Stimulated activated CD4-positive, alpha-beta T cell treated with anti-CD3 and anti-CD28 coated beads, Interleukin-4, amount 100 ng/mL, for 24 hours (primary cell): ENCODE measurements at regions not wholly inside any gene's neighbourhood (a gene's known extent, or its start where the extent isn't known, plus 50 kb on each side); places are given as distances from the start of the nearest gene placed in this dataset.

Experiments
- DNase-seq: peaks from one replicate; pipeline ENCODE4 v3.0.0-alpha.2; 2020

DNA sequence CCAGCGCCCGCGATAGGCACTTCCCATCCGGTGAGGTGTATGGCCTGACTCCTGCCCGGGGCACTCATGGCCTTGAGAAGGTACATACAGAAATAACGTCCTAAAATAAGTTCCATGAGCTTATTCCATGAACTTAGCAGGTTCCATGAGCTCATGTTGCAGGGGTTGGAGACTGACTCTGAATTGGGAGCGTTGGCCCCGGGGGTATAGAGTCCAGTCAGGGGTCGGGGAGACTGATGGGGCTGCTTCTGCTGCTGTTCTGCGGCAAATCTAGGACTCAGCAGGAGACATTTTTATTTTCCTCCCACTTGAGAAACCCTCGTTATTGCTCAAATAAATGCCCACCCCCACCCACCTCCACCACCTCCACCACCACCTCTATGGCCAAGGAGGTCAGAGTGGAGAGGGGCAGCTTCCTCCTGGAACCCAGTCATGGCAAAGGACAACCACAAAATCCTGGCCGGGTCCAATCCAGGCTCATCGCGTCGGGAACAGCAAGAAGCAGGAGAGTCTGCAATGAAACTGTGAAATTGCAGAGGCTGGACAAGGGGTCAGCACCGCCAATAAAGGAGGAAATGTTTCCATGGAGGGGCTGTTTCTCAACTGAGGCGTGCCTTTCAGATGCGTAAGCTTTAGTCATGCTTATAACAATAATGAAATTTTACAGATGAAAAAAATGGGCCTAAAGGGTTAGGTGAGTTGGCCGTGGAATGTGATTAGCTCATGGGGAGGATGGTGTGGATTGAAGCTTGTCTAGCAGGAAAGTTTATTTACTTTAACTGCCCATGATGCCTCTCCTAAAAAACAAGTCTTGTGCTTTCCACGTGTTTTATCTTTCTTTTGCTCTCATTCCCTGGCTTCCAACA, 136.6 kb upstream of the ALKAL2 start:
- no peak for DNase-seq

DNA sequence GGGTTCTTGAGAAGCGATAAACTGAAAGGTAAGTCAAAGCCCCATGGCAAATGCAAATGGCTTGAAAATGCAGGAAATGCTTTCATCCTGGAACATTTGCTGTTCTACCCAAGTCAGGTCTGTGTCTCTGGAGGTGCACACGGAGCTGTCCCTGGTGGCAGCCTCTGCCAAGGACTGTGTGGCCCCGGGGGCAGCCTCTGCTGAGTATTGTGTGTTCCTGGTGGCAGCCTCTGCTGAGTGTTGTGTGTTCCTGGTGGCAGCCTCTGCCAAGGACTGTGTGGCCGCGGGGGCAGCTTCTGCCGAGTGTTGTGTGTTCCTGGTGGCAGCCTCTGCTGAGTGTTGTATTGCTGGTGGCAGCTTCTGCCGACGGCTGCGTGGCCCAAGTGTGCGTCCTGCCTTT, 135.6 kb upstream of the ALKAL2 start:
- no peak for DNase-seq

DNA sequence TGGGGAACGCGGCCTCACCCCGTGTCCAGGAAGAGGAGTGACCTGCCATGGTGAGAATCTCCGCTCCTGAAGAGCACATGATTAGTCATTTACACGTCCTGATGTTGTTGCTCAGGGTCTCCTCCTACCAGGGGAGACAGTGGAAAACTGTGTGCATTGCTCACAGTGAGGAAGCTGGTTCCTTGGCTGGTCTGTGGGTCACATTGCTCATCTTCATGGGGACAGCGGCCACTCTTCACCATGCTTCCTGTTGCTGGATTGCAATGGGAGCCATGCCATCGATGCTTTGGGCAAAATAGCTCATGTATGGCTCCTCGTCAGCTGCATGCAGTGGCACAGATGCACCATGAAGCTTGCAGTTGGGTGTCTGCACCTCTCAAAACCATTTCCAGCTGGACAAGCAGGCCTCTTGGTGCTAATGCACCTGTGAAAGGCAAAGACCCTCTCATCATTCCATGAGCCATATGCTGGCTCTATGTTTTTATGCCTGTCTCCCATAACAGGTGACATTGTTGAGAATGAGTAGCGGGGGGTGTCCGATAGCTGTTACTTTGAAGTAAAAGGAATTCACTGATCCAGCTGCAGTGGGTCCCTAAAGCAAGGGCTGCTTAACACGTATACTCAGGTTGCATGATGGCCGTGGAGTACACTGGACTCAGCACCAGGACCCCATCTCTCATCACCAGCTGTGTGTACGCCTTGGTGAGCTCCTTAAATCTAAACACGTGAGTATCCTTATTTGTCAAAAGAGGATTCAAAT, 135.0 kb upstream of the ALKAL2 start:
- DNase-seq: no peak

DNA sequence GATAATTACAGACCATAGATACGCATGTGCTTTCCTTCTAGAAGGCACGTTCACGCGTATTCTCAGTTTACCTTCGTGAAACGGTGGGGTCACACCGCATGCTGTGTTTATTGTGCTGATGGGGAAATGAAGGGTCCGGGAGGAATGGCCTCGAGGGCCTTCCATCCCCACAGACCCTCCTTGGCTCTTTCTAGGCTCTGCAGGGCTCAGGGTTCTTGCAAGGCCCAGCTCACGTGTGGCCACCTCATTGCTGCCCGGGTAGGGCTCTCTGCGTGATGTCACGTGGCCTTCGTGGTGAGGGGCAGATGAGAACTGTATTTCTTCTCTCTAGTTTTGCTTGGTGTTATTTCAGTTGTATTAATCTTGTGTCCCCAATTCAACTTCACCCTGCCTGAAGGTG, 133.5 kb upstream of the ALKAL2 start:
- no peak for DNase-seq

DNA sequence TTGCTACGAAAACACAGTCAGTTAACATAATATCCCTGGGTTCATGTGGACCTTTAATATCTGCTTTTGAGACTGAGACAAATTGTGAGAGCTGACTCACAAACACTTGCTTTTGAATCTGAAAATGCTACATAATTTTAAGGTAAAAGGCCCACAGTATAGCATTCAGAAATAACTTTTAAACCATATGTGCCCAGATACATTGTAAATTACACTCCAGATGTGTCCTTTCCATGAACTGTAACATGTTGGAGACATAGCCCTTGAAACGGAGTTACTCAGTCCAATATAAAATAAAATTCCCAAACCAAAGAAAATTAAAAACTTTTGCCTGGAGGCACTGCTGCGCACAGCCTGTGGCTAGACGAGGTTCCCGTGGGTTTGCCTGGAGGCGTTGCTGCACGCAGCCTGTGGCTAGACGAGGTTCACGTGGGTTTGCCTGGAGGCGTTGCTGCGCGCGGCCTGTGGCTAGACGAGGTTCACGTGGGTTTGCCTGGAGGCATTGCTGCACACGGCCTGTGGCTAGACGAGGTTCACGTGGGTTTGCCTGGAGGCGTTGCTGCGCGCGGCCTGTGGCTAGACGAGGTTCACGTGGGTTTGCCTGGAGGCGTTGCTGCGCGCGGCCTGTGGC, 131.9 kb upstream of the ALKAL2 start:
- no peak for DNase-seq

DNA sequence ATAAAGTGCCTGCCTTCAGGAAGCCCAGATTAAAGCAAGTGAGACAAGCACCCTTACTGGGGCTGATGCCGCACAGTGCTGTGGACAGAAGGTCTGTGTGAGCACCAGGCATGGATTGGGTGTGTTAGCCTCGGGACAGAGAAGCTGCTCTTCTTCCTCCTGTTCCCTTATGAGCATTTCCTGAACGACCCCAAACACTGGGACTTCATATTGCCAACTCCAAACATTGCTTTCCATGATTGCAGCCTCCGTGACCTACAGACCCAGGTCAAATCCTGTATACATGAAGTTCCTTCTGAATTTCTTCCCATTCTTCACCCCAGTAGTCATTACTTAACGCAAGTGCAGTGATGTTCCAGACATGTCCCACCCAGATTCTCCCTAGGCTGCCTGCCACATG, 129.8 kb upstream of the ALKAL2 start:
- DNase-seq: no peak

DNA sequence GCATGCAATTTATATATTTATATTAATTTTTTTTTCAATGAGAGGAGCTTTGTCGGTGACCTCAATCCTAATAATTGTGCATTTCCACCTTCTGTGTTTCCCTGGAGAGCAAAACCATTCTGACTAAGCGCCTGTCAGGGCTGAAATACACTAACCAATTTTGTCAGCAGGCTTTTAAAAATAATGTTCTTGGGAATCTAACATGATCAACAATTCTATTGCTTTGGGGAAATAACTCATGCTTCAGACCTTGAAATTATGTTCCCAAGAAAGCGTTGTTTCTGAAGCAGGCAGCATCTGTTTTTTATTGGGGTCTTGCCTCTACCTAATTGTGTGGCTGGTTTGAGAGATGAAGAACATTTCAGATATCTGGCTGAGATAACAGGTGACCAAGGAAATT, 129.1 kb upstream of the ALKAL2 start:
- no peak for DNase-seq

DNA sequence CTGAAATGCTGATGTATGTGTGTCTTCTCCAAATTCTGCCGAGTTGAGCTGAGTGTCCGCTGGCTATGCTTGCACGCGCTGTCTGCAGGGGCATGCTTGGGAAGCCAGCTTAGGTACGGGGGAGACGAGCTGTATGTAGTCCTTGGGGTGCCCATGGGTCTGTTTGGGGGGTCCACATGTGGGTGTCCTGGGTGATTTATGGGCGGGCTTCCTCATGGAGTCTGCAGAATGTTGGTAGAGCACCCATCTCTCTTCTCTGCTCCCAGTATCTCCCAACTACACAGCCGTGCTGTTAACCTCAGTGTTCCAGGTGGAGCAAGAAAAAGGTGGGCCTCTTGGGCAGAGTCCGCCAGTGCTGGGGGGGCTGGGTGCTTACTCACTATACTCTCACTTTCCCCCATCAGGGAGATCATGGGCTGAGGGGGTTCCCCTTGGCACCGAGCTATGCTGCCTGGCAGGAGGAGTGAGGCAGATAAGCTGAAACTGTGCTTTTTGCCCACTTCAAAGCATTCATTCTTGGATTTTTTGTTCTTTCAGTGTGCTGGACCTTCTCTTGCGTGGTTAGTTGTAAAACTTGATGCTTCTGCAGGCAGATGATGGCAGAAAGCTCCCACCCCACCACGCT, 128.2 kb upstream of the ALKAL2 start:
- no peak for DNase-seq

DNA sequence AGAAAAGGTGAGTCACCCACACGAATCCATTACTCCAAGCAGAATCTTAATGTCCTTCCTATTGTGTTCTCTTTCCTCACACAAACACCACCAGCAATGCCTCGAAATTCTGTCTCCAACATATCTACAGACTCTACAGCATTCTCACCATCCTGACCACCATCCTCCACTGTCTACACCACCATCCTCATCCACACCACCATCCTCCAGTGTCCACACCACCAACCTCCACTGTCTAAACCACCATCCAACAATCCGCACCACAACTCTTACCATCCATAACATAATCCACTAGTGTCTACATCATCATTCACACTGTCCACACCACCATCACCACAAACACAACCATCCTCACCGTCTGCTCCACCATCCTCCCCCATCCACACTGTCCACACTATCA, 121.6 kb upstream of the ALKAL2 start:
- DNase-seq: no peak

DNA sequence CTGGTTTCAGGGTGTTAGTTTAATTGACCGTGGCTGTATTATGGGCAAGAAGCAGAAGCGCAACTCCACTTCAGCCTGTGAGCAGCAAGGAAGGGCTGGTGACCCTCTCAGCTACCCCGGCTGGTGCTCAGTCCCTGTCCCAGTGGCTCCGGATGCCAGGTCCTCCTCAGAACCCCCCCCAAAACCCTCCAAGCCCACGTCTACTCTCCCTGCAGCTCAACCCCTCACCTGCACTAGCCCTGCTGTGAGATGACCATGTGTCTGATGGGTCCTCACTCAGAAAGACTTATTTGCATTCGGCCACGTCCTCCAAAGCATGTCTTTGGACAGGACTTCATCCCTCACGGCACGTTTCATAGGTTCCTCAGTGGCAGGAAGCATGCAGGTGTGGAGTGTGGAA, 119.7 kb upstream of the ALKAL2 start:
- no peak for DNase-seq

DNA sequence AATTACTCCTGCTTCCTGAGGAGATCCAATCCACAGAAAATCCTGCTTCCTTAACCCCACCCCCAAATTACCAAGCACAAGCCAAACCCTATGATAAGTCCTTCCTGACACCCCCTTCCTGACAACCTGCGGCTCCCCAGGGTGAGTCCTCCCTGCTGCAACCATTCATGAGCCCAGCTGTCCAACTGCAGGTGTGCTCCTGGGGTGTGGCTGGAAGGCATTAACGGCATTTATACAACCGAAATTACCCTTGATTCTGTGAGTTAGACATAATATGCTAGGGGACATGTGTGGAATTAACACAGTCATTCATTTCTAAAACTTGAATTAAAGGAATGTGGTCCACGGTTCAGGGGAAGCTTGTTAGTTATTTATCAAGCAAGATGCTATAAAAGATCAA, 119.0 kb upstream of the ALKAL2 start:
- no peak for DNase-seq

DNA sequence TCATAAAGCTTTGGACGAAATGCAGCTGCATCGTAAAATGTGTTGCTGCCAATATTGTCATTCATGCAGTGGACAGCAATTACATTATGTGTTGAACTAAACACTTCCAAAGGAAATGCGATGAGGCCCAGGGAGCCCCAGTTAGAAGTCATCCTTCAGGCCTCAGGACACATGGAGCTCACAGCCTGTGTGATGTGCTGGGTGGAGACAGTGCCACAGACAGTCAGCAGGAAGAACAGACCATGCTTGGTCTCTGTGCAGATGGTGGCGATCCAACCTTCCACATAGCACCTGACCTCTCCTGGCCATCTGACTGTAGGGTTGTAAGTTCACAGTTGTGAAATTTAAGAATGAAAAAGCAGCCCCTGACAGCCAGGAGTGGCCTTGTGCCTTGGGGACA, 118.3 kb upstream of the ALKAL2 start:
- DNase-seq: no peak

DNA sequence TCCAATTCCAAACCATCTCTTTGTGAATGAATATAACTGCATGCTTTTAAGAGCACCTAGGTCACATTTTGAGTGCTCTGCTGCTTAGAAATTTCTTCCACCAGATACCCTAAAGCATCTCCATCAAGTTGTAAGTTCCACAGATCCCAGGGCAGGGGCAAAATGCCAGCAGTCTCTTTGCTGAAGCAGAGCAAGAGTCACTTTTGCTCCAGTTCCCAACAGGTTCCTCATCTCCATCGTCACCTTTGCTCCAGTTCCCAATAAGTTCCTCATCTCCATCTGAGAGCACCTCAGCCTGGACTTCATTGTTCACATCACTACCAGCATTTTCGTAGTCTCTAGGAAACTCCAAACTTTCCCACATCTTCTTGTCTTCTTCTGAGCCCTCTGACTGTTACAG, 116.7 kb upstream of the ALKAL2 start:
- DNase-seq: no peak

DNA sequence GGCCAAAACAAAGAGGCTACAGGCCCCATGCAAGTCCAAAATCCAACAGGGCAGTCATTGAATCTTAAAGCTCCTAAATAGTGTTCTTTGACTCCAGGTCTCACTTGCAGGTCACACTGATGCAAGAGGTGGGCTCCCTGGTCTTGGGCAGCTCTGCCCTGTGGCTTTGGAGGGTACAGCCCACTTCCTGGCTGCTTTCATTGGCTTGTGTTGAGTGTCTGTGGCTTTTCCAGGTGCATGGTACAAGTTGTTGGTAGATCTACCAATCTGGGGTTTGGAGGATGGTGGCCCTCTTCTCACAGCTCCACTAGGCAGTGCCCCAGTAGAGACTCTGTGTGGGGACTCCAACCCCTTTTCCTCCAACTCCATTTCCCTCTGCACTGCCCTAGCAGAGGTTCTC, 115.8 kb upstream of the ALKAL2 start:
- no peak for DNase-seq

DNA sequence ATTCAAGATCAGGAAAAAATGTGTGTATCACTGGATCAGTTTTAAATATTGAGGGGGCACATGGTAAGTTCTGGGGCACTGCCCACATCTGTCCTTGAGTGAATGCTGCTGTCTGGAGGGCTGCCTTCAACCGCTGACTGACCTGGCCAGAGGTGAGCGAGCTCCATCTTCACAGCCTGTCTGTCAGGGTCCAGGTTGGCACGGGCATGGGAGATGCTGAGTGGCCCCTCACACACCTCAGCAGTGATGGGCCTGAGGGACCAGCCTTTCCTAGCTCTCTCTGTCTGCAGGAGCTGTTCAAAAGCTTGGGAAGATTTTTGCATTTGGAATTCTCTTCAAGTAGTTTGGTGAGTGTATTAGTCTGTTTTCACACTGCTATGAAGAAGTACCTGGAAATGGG, 114.8 kb upstream of the ALKAL2 start:
- no peak for DNase-seq

DNA sequence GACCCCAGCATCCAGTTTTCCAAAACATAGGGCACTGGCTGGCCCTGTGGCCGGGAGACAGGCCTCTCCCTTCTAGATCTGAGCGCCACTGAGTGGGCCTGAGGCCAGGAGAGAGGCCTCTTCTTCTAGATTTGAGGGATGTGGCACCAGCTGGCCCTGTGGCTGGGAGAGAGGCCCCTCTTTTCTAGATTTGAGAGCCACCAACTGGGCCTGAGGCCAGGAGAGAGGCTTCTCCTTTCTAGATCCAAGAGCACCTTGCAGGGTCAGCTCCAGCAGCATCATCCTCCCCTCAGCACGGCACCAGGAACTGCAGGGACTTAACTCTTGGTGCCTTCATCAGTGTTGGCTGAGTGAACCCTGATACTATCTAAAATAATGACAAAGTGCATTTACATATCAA, 114.3 kb upstream of the ALKAL2 start:
- DNase-seq: no peak

DNA sequence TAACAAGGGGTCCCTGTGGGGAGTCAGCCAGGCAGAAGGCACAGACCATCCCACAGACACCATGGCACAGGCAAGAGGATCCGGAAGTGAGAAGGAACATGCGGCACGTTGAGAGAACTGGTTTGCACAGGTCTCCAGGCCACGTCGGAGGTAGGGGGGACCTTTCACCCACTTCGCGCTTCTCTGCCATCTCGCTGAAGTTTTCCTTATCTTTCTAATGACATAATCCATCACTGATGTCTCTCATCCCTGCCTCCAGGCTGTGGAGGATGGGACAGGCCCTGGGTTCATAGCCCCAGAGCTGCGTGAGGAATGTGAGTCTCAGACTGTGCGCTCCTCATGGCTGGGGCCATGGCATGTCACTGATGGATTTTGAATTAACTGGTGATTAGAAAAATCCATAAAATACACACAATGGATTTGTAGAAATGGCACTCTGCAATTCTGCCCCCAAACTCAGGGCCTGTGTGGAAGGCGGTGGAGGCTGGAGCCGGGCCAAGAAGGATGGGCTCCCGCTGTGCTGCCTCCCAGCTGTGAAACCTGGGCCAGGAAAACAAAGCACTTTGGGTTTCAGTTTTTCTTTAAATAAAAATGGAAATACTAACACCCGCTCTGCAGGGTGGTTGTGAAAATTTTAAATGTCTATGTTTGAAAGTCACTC, 113.3 kb upstream of the ALKAL2 start:
- DNase-seq: no peak

DNA sequence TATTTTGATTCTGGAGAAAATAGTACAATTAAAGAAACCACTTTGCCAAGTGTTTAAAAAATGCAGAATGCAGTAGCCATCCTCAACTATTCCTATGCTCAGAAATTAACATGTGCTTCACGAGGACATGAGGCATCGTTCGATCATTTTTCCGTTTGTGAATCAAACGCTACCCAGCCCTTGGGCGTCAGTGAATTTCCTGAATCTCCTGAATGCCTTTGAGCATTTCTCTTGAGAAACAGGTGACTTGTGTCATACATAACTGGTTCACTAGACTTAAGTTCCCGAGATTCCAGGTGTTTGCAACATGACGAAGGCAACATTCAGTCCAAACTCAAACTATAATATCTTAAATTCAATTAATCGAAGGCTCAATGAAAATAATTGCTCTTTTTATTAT, 110.0 kb upstream of the ALKAL2 start:
- no peak for DNase-seq

DNA sequence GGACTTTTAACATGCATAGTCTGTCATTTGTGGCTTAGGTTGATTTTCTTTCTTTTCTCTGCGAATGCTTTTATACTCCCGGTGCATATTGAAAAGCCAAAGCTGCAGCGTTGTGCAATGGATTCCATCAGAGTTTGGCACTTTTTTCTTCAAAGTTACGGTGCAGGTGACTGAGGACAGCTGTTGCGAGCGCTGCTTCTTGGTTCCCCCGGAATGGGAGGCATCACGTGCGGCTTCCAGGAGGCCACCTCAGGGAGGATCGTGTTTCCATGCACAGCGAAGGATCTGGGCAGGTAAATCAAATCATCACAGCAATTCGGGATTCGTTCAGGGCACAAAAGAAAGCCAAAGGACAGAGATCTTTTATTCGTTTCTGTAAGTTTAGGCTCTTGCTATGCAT, 109.6 kb upstream of the ALKAL2 start:
- no peak for DNase-seq

DNA sequence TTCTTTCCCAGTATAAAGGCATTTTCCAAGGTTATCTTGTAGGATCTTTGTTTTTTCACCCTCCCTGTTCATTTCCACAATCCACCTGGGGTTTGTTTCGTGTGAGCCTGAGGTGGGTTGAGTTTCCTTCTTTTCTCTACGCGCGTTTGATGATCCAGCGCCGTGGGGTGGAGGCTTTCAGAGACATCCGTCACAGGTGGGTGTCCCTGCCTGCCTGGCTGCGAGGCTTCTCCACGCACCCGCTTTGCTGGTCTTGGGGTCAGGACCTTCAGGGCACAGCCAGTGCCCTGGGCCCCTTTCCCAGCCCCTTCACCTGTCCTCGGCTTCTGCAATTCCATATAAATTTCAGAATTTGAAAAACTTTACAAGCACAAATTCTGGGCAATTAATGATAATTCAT, 109.0 kb upstream of the ALKAL2 start:
- DNase-seq: no peak

DNA sequence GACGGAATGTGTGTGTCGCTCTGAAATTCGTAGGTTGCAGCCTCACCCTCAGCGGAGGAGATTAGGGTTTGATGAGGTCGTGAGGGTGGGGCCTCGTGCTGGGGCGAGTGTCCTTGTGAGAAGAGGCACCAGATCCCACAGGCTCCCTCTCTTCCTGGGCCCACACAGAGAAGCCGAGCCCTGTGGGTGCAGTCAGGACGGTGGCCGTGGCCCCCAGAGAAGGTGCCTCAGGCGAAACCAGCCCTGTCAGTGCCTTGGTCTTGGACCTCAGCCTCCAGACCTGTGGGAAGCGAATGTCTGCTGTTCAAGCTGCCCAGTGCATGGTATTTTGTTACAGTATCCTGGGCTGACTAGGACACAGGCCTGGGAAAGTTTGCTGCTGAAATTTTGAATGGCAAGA, 108.0 kb upstream of the ALKAL2 start:
- no peak for DNase-seq

DNA sequence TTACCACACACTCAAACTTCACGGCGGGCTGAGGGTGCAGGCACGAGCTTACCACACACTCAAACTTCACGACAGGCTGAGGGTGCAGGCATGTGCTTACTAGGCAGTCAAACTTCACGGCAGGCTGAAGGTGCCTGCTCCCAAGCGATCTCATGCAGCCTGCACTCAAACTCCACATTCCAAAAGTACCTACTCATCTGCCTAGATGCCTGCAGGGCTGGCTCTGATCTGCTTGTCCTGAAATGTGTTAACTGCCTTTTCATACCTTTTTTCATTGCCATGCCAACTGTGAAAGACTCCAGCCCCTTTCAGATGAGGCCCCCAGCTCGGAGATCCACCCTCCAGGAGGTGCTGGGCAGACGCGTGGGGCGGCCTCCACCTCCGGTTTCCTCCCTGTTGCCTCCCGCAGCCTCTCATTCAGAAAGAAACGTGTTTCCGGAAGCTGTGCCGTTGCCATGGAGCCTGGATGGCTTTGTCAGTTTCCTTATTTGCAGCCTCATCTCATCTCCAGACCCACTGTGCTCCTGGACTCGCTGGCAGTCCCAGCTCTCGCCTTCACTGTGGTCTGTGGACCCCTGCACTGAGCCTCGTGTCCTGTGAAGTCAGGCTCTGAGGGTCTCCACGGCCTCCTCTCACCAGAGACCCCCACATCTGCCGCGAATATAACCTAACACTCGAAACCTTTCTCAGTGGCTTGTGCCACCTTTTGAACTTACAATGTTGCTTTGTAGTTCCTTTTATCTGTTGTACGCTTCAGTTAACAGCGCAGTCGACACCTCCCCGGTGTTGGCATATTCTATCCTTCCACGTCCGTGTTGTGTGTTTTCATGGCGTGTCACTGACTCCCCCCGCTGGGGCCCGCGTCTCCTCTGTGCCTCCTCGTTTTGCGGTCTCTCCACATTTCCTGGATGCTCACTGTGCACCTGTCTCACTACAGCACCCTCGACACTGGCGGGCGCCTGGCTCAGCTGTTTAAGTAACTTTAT, 106.1 kb upstream of the ALKAL2 start:
- DNase-seq: peak; percentile 55
